IMR-90 (cell line): ENCODE measurements at regions not wholly inside any gene's neighbourhood (a gene's known extent, or its start where the extent isn't known, plus 50 kb on each side); places are given as distances from the start of the nearest gene placed in this dataset.

Source experiments
- ATAC-seq: fragments of 200-7000 bp; cut with Tn5 transposase; 2 replicates; pipeline ENCODE4 v1.9.1; 2020; ENCODE audit warnings: low read depth, mild to moderate bottlenecking, moderate library complexity
- BruUV-seq: library from RNA; stranded (reverse); fragments of 400-500 nt; replicated peaks from 2 replicates; lab custom pipeline; 2021; lab: Mats Ljungman, UMichigan
- CTCF ChIA-PET: fragments of 300-600 bp; formaldehyde crosslinking; extraction: SDS; loops from one replicate; lab custom pipeline; 2021; ENCODE audit warnings: antibody characterized with exemption; lab: Yijun Ruan, JAX
- POLR2A ChIA-PET: fragments of 300-600 bp; sonication (Branson Sonifier 250); formaldehyde crosslinking; loops from one replicate; lab custom pipeline; 2022; ENCODE audit warnings: antibody characterized with exemption; ENCODE audit not compliant: unreplicated experiment; lab: Charles Lee
- DNase-seq: peaks from one replicate; pipeline ENCODE4 v3.0.0; 2013
- H2AFZ ChIP-seq: replicated peaks from 2 replicates; pipeline ENCODE3; 2013; ENCODE audit warnings: low read length, mild to moderate bottlenecking; ENCODE audit not compliant: poor library complexity
- H2AK5ac ChIP-seq: 2 replicates; pipeline ENCODE4 v1.6.1; 2013; ENCODE audit warnings: low read depth, low read length, inconsistent platforms
- H2AK9ac ChIP-seq: replicated peaks from 2 replicates; pipeline ENCODE3; 2013; ENCODE audit warnings: mild to moderate bottlenecking, low read depth, low read length, moderate library complexity; ENCODE audit not compliant: poor library complexity
- H2BK120ac ChIP-seq: 2 replicates; pipeline ENCODE4 v1.6.1; 2013; ENCODE audit warnings: low read depth, low read length, inconsistent platforms
- H2BK15ac ChIP-seq: 3 replicates; pipeline ENCODE4 v1.6.1; 2013; ENCODE audit warnings: low read depth, low read length, inconsistent platforms
- H2BK20ac ChIP-seq: 2 replicates; pipeline ENCODE4 v1.6.1; 2013; ENCODE audit warnings: low read depth, mild to moderate bottlenecking, inconsistent platforms, low read length, moderate library complexity
- H2BK5ac ChIP-seq: 2 replicates; pipeline ENCODE4 v1.6.1; 2013; ENCODE audit warnings: mild to moderate bottlenecking, low read depth, low read length, inconsistent platforms; ENCODE audit not compliant: poor library complexity, severe bottlenecking
- H3K14ac ChIP-seq: replicated peaks from 2 replicates; pipeline ENCODE4 v1.6.1; 2013; ENCODE audit warnings: low read depth, low read length, inconsistent platforms
- H3K18ac ChIP-seq: 2 replicates; pipeline ENCODE4 v1.6.1; 2013; ENCODE audit warnings: low read depth, low read length, control low read depth
- H3K23ac ChIP-seq: 2 replicates; pipeline ENCODE4 v1.6.1; 2013; ENCODE audit warnings: low read depth, low read length, inconsistent platforms
- H3K27ac ChIP-seq: 2 replicates; pipeline ENCODE4 v1.5.1; 2013; ENCODE audit warnings: mild to moderate bottlenecking, control low read depth, low read length; ENCODE audit not compliant: insufficient read depth
- H3K27me3 ChIP-seq: 2 replicates; pipeline ENCODE4 v1.6.1; 2013; ENCODE audit warnings: low read length; ENCODE audit not compliant: control insufficient read depth, insufficient read depth
- H3K36me3 ChIP-seq: 2 replicates; pipeline ENCODE4 v1.6.1; 2013; ENCODE audit warnings: low read length, mixed read lengths; ENCODE audit not compliant: control insufficient read depth, insufficient read depth
- H3K4ac ChIP-seq: 2 replicates; pipeline ENCODE4 v1.6.1; 2013; ENCODE audit warnings: low read depth, low read length, inconsistent platforms
- H3K4me1 ChIP-seq: 2 replicates; pipeline ENCODE4 v1.6.1; 2013; ENCODE audit warnings: low read length, mixed read lengths; ENCODE audit not compliant: control insufficient read depth, insufficient read depth
- H3K4me2 ChIP-seq: 2 replicates; pipeline ENCODE4 v1.6.1; 2013; ENCODE audit warnings: low read depth, mild to moderate bottlenecking, control low read depth, low read length, moderate library complexity
- H3K4me3 ChIP-seq: 2 replicates; pipeline ENCODE4 v1.5.1; 2013; ENCODE audit warnings: low read depth, mild to moderate bottlenecking, control low read depth, low read length, moderate library complexity; ENCODE audit not compliant: insufficient read depth
- H3K56ac ChIP-seq: 2 replicates; pipeline ENCODE4 v1.6.1; 2013; ENCODE audit warnings: low read length, inconsistent platforms; ENCODE audit not compliant: insufficient read depth; ENCODE audit errors: extremely low read depth
- H3K79me1 ChIP-seq, 2 experiments: 2 replicates each; pipeline ENCODE4 v1.6.1; 2013; ENCODE audit warnings: low read length in 2 of 2, inconsistent platforms in 1 of 2, low read depth in 1 of 2
- H3K9ac ChIP-seq: 2 replicates; pipeline ENCODE4 v1.6.1; 2013; ENCODE audit warnings: low read depth, low read length, control low read depth
- H3K9me1 ChIP-seq: 2 replicates; pipeline ENCODE4 v1.6.1; 2013; ENCODE audit warnings: low read length, inconsistent platforms; ENCODE audit not compliant: insufficient read depth
- H3K9me3 ChIP-seq: 2 replicates; pipeline ENCODE4 v1.6.1; 2013; ENCODE audit warnings: low read length; ENCODE audit not compliant: control insufficient read depth, insufficient read depth
- H4K20me1 ChIP-seq: 2 replicates; pipeline ENCODE4 v1.6.1; 2013; ENCODE audit warnings: low read length, inconsistent platforms; ENCODE audit not compliant: insufficient read depth
- H4K5ac ChIP-seq: 2 replicates; pipeline ENCODE4 v1.6.1; 2013; ENCODE audit warnings: mild to moderate bottlenecking, low read depth, low read length, control low read depth
- H4K8ac ChIP-seq, 2 experiments: 2 replicates each; pipeline ENCODE4 v1.6.1; 2013; ENCODE audit warnings: low read depth in 2 of 2, low read length in 2 of 2, control low read depth in 1 of 2, inconsistent platforms in 1 of 2
- H4K91ac ChIP-seq: 2 replicates; pipeline ENCODE4 v1.6.1; 2013; ENCODE audit warnings: low read depth, low read length, inconsistent platforms; ENCODE audit not compliant: insufficient read depth
- BHLHE40 ChIP-seq: fragments of 150-350 bp; IDR thresholded peaks from 2 replicates; pipeline ENCODE4 v1.6.1; 2016; ENCODE audit warnings: mild to moderate bottlenecking, low read depth, low read length
- CEBPB ChIP-seq: IDR thresholded peaks from 2 replicates; pipeline ENCODE4 v1.6.1; 2012; ENCODE audit warnings: low read depth, low read length, improper control_type of control experiment
- CHD1 ChIP-seq: IDR thresholded peaks from 2 replicates; pipeline ENCODE4 v1.6.1; 2012; ENCODE audit warnings: low read depth, low read length, improper control_type of control experiment
- CTCF ChIP-seq: conservative IDR thresholded peaks from 2 replicates; pipeline ENCODE4 v1.5.1; 2012; ENCODE audit warnings: mild to moderate bottlenecking, low read depth, low read length, improper control_type of control experiment
- ELK1 ChIP-seq: fragments of 150-350 bp; IDR thresholded peaks from 2 replicates; pipeline ENCODE4 v1.6.1; 2016; ENCODE audit warnings: low read depth, mild to moderate bottlenecking, low read length, moderate library complexity, borderline replicate concordance
- FOS ChIP-seq: fragments of 150-350 bp; IDR thresholded peaks from 2 replicates; pipeline ENCODE4 v1.6.1; 2016; ENCODE audit warnings: low read depth, low read length
- MAFK ChIP-seq: IDR thresholded peaks from 2 replicates; pipeline ENCODE4 v1.6.1; 2012; ENCODE audit warnings: low read depth, low read length, improper control_type of control experiment
- MAZ ChIP-seq: IDR thresholded peaks from 2 replicates; pipeline ENCODE4 v1.6.1; 2012; ENCODE audit warnings: low read depth, mild to moderate bottlenecking, low read length, improper control_type of control experiment, moderate library complexity, borderline replicate concordance
- MXI1 ChIP-seq: IDR thresholded peaks from 2 replicates; pipeline ENCODE4 v1.6.1; 2012; ENCODE audit warnings: low read depth, mild to moderate bottlenecking, low read length, moderate library complexity, borderline replicate concordance
- NFE2L2 ChIP-seq: fragments of 150-350 bp; IDR thresholded peaks from 2 replicates; pipeline ENCODE4 v1.6.1; 2016; ENCODE audit warnings: low read depth, mild to moderate bottlenecking, low read length
- POLR2A ChIP-seq: IDR thresholded peaks from 2 replicates; pipeline ENCODE4 v1.6.1; 2012; ENCODE audit warnings: mild to moderate bottlenecking, low read depth, low read length
- RAD21 ChIP-seq: IDR thresholded peaks from 2 replicates; pipeline ENCODE4 v1.6.1; 2012; ENCODE audit warnings: low read length, improper control_type of control experiment
- RCOR1 ChIP-seq: IDR thresholded peaks from 2 replicates; pipeline ENCODE4 v1.6.1; 2012; ENCODE audit warnings: mild to moderate bottlenecking, low read length, improper control_type of control experiment; ENCODE audit not compliant: insufficient replicate concordance
- RFX5 ChIP-seq: IDR thresholded peaks from 2 replicates; pipeline ENCODE4 v1.8.0; 2012; ENCODE audit warnings: low read depth, mild to moderate bottlenecking, low read length, moderate library complexity
- SMC3 ChIP-seq: fragments of 150-350 bp; IDR thresholded peaks from 2 replicates; pipeline ENCODE4 v1.6.1; 2016; ENCODE audit warnings: low read depth, mild to moderate bottlenecking, antibody characterized with exemption, low read length, moderate library complexity
- USF2 ChIP-seq: fragments of 150-350 bp; IDR thresholded peaks from 2 replicates; pipeline ENCODE4 v1.6.1; 2017; ENCODE audit warnings: mild to moderate bottlenecking, antibody characterized with exemption, low read length, low read depth
- dilution Hi-C: fragments of 300-500 bp; cut with HindIII; formaldehyde crosslinking; loops from one replicate; pipeline ENCODE4 v1.14.3; 2018; ENCODE audit warnings: low sequenced_read_pairs; ENCODE audit not compliant: unreplicated experiment
- in situ Hi-C: fragments of 300-500 bp; cut with MboI; formaldehyde crosslinking; loops from 3 replicates; pipeline ENCODE4 v1.14.3; 2019; ENCODE audit warnings: low sequenced_read_pairs, inconsistent platforms, mixed read lengths
- intact Hi-C: fragments of 100-400 bp; cut with micrococcal nuclease; formaldehyde crosslinking; loops from 2 replicates; pipeline ENCODE4 v1.10.0; 2022

GRCh38 chr4:163804001-163804400, 309.5 kb downstream of the TMA16 start:
- no peak overlapping the region for H3K4me2 ChIP-seq
- no peaks in the 10 kb centered on the region for H3K36me3 ChIP-seq
- H3K56ac ChIP-seq: no peak overlapping the region
- DNase-seq (no peak), ATAC-seq (no peak)
- H3K23ac ChIP-seq: no peak overlapping the region
- no TSS peak for BruUV-seq
- H3K4me3 ChIP-seq: no peak overlapping the region
- H4K91ac ChIP-seq: no peak overlapping the region
- H3K18ac ChIP-seq: no peak overlapping the region
- no peaks in the 10 kb centered on the region for H3K79me1 ChIP-seq
- no peak overlapping the region for H2BK20ac ChIP-seq
- H4K8ac ChIP-seq: no peak overlapping the region
- no peaks in the 10 kb centered on the region for H3K27me3 ChIP-seq
- no peak overlapping the region for H3K14ac ChIP-seq
- no peaks in the 10 kb centered on the region for H4K20me1 ChIP-seq
- POLR2A ChIA-PET: no interaction called here
- H2BK5ac ChIP-seq: no peak overlapping the region
- H3K9me1 ChIP-seq: no peaks in the 10 kb centered on the region
- TF ChIP-seq USF2 (no peak), BHLHE40 (no peak), RFX5 (no peak), ELK1 (no peak), MXI1 (no peak), MAZ (no peak), RAD21 (no peak), FOS (no peak), POLR2A (no peak), RCOR1 (no peak), CTCF (no peak), SMC3 (no peak), CEBPB (no peak), NFE2L2 (no peak), MAFK (no peak), CHD1 (no peak)
- dilution Hi-C loops: no loop called here
- CTCF ChIA-PET: no interaction called here
- no peaks in the 10 kb centered on the region for H3K4me1 ChIP-seq
- H3K27ac ChIP-seq: no peak overlapping the region
- no peak overlapping the region for H2AFZ ChIP-seq
- no peak overlapping the region for H2AK5ac ChIP-seq
- H3K9me3 ChIP-seq: no peaks in the 10 kb centered on the region
- no peak overlapping the region for H2BK15ac ChIP-seq
- intact Hi-C loops: no loop called here
- no peak overlapping the region for H4K5ac ChIP-seq
- no peak overlapping the region for H3K4ac ChIP-seq
- no peak overlapping the region for H2AK9ac ChIP-seq
- in situ Hi-C loops: no loop called here
- no peak overlapping the region for H2BK120ac ChIP-seq
- H3K9ac ChIP-seq: no peak overlapping the region
